Activated CD4-positive, CD25-positive, alpha-beta regulatory T cell treated with anti-CD3 and anti-CD28 coated beads, Interleukin-2, amount 50 U/mL, for 72 hours (primary cell): ENCODE measurements at regions not wholly inside any gene's neighbourhood (a gene's known extent, or its start where the extent isn't known, plus 50 kb on each side); places are given as distances from the start of the nearest gene placed in this dataset.
"Not testable (repeated sequence)": the region's sequence is repeated elsewhere in the genome, so short reads cannot be mapped to it uniquely, and the experiment has no call there.

Experiments used
- DNase-seq: peaks from one replicate; pipeline ENCODE4 v3.0.0; 2021

DNA sequence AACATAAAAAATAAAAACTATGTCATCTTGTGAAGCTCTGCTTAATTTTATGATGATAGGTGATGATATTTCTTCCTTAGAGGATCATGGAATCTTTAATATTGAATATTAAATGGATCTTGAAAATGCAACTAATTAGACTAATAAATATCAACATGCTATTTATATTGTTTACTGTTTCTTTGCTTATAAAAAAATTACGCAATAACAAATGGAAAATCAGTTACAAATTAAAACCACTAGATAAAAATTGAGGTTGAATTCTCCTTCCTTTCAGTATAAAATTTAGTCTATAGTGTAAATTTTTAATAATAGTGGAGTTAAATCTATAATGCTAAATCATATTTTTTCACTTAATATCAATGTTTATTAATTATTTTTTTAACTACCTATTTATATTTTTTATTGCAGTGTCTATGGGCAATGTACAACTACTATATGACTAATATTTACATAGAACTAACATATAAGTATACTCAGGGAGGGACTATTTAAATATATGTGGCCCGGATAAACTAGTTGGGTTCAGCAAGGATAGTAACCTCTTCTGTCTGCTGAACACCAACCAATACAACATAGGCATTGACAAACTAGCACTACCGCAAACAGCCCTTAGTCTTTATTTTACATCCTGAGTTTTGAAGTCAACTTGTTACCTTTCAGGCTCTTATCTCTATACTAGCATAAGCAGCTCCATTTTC is 628.0 kb downstream of the EFNB2 start:
- DNase-seq, result no peak

DNA sequence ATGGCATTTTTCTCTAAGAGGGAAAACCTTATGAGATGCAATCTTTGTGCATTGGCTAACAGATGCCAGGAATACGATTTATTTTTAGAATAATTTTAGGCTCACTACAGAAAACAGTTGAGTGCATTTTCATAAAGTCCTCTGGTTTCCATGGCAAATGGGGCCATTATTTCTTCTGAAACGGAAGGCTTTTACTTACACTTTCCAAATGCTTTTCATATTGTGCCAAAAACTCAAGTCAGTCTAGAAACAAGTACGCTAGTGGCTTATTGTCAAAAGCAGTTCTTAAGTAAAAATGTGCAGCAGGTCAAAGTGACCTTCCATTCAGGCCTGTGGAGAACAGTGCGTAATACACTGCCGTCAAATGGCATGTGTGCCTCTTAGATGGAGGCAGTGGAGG is 628.7 kb downstream of the EFNB2 start:
- no peak for DNase-seq

DNA sequence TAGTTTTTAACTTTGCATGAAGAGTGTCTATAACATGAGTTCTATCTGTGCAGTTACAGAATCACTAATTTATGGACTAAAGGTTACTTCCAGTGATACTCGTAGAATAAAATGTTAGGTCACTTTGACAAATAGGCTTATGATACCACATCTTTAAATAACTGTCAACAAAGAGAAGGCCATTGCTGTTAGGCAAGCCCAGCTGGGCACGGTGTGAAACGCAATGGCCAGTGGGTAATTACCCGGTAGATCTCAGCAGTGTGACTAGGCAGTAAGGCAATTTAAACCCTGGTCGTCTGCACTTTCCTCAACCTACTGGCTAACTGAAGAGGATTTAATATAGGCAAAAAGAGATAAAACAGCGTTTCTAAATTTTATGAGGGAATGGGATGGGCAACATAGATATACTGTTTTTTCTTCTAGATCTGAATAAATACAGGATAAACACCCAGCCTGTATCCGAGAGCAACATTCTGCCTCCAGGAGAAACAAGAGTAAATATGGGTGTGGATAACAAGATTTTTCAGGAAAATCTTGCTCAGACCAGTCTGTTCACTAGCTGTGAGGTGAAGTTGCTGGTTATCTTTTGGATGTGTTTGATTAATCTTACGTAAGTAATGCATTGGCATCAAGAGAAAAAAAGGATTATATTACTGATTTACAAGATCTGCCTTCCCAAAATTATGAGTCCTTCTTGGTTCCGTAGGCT is 631.3 kb downstream of the EFNB2 start:
- DNase-seq, result no peak

DNA sequence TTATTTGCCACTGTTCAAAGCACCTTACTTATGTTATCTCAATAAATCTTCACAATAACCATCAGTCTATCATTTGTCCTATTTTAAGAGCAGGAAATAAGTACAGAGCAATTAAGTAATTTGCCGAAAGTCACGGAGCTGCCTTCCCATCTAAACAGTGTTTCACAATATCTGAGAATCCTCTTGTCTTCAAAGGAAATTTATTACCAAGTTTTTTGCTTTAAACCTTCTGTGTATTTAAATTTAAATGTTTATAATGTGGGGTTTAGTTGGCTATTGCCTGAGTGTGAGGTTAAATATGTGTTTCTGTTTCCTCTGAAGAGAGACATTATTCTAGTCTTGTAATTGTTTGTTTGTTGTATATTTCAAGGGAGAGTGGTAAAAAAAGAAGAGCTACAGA is 633.1 kb downstream of the EFNB2 start:
- DNase-seq, result no peak

DNA sequence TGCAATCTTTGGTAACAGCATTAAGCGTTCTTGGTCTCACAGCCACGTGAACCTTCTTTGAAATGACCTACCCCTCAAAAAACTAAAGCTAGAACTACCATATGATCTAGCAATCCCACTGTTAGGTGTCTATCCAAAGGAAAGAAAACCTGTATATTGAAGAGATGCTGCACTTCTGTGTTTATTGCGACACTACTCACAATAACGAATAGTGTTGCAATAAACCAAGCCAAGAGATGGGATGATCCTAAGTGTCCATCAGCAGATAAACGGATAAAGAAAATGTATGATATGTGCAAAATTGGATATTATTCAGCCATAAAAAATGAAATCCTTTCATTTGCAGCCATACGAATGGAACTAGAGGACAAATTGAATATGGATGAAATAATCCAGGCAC is 637.9 kb downstream of the EFNB2 start:
- no peak for DNase-seq

DNA sequence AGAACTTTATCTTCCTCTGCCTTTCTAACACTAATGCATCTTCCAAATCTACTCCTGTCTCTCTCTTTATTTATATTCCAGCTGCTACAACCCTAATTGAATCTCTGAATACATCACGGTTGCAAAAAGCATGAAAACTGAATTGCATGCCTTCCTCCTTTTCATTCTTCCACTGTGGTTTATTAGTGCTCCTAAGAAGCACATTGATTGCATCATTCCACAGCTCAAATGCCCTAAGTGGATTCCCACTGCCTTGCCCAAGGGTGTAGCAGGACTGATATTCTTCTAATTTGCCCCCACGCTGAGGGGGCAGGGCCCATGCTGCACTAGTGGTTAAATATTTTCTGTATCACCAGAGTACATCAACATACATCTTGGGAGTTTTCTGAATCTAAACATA is 640.8 kb downstream of the EFNB2 start:
- no peak for DNase-seq

DNA sequence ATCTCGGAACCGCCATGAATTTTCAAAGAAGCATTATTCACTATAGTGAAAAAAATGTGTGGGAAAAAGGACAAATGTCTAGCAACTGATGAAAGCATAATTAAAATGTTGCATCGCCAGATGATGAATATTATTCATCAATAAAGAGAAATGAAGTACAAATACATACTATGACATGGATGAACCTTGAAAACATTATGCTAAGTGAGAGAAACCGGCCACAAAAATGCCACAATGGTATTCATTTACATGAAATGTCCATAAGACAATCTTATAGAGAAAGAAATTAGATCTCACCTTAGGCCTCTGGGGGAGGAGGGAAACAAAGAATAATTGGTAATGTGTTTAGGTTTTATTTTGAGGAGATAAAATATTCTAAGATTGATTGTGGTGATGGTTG is 645.0 kb downstream of the EFNB2 start:
- DNase-seq, result no peak

DNA sequence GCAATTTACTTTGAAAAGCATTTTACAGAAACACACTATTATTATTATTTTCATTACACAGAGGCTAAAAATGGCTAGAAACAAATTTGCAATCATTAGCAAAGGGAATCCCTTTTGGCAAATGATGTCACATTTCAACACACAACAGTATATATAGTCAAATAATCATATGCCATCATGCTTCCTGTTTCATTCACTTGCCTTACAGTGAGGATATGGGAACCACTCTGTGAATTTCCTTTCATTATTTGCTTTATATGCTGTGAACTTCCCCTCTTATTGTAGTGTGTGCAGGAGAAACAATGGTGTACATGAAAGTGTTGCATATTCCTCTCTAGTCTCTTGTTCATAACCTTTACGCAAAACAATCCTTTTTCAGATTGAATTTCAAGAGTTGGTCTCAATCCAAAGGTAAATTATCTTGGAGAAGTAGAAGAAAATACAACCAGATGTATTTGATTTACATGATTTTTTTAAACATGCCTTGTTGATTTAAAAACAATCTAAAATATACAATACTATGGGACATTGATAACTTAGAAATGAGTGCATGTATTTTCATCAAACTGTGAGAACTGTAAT is 657.3 kb downstream of the EFNB2 start:
- no peak for DNase-seq

DNA sequence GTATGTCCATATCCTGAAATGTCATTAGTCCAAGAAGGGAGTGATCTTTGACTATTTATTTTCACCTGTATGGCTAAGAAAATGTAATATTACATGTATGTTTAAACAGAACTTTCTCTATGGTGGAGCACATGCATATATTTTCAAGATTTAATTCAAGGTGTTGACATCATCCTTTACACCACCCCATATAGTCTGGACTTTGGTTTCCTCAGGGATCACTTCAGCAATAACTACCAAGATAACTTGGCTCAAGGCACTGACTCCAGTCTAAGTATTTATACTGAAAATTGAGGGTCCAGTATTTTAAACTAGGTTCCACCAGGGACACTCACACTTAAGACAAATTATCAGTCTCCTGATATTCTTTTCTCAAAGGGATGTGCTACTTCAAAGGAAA is 660.6 kb downstream of the EFNB2 start:
- no peak for DNase-seq

DNA sequence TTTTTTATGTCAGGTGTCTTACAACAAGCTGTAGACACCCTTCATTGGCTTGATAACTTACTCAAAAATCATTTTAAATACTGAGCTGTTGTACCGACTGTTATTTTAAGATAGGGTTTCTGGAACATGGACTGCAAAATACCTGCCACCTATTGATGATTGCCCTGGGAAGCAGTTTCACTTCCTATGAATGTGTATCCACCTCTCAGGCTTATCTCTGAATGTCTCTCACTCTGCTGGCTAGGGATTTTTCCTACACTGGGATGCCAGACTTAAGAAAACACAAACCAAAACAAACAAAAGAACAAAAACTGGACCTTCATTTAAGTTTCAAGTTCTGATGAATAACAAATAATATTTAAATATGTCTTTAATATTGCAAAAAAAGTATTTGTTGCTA is 663.7 kb downstream of the EFNB2 start:
- no peak for DNase-seq

DNA sequence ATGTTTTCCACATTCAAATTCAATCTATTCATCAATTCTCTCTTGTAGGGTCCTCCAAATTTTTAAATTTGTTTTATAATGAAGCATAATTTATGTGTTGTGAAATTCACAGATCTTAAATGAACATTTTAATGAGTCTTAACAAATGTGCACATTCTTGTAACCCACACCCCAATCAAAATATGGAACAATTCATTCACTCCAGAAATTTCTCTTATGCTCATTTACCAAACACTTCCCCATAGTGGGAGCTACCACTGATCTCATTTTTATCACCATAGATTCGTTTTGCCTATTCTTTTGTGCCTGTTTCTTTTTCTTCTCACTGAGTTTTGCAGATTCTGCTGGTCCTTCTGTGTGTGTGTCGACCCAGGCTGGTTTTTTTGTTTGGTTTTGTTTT is 664.1 kb downstream of the EFNB2 start:
- DNase-seq, result no peak

DNA sequence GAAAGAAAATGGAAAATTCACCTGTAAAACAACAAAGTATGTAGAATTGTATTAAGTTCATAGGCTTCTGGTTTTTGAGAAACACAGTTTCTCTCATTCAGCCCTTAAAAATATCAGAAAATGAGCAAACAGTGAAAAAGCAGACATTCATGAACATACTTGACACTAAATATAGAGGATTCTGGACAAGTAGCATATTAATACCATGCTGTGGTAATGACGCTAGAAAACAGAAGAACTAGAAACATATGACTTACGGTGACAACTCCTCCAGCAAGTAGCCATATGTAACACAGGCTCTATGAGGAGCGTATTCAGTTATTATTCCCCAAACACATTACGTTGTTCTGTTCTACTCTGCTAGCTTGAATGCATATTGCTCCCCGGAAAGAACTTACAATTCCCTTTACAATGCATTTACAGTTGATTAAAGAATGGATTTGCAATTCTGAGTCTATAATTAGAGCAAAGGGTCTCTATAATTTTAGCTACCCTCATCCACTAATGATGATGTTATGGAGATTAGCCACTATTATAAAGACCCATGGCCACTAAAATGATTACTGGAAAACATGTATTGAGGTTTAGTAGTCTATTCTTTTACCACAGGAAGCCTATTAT is 672.1 kb downstream of the EFNB2 start:
- DNase-seq, result no peak

DNA sequence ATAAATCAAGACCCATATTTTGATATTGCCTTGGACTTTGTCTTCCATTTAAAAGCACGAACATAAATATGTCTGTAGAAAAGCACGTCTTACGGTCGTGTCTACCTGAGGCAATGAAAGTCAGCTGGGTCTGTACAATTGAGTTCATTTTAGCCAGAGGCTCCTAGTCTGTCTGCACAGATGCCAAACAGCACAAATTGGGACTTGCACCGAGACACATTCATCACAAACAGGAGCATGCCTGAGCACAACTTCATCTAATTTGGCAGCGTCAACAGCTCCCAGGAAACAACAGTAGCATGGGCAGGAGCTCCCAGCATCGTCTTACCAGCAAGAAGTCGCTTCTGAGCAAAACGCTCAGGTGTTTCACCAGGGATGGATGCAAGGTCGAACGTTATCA is 687.0 kb downstream of the EFNB2 start:
- no peak for DNase-seq

DNA sequence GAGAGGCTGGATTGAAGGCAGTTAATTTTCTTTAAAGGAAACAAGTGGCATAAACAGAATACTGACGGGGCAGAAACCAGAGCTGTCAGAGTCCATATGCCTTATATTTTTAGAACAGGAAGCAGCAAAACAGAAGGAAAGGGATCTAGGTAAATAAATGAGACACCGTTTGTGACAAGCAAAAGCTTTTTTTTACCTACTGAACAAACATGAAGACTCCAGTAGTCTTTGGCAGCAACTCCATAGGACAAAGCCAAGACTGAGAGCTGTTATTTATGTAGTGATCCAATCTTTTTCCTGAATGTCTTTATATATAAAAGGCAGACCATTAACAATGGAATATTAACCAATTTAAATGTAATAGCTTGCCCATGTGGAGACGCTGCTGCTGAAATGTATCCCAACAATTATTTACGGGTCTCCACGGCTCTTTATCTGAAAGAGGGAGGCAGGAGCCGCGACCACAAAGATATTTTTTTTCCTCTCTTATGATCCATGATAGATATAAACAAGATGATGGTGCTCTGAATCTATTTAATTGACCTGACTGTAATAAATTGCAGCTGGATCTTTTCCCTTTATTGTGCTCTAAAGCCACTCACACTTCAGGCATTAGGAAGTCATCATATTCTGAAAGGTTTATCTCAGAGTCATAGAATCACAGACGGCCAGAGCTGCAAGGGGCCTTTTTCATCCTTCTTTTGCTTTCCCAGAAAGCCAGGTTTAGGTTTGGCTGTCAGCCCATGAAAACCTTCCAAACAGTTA is 687.8 kb downstream of the EFNB2 start:
- no peak for DNase-seq

DNA sequence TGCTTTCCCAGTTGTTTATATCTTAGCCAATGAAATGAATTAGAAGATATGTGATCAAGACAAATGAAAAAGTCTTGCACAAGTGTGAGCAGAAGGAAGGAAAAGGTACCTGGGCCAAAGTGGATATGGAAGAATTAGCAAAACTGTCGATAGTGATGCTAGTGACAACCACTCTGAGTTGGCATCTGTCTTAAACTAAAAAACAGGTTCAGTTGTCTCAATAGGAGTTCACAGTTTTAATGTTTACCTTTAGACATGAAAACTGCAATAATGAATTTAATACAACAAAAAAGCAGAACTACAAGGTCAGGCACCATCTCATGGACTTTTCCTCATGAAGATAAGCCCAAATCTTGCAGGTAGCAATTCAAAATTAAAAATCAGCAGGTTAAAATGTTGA is 688.5 kb downstream of the EFNB2 start:
- no peak for DNase-seq

DNA sequence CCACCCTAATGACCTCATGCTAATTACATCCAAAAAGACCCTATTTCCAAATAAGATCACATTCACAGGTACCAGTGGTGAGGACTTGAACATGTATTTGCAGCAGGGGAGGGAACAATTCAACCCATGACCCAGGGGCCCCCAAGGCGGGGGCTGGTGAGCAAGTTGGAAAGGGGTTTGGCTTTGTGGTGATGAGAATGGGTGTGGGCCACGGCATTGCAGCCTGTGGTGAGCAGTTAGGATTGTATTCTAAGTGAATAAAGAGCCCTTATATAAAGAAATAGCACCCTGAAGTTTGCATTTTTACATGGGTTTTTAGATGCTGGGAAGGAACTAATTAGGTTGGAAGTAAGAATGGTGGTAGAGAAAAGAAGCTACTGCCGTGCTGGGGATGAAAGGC is 694.2 kb downstream of the EFNB2 start:
- no peak for DNase-seq

DNA sequence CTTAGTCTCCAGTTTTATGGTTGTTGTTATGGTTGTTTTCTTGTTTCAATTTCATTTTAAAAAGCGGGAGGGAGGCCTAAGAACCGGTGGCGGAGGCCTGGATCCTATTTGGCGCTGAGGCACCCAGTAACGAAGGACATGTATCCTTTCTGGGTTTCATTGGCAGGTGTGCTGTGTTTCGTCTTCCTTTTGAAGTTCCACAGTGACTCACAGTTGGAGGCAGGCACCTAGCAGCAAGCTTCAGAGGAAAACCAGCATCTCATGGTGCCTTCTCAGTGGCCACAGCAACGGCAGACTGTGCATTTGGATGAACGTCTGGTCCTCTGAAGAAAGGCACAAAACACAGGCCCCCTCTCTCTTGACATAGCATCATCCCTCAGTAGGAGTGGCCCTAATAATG is 697.2 kb downstream of the EFNB2 start:
- DNase-seq, result no peak

DNA sequence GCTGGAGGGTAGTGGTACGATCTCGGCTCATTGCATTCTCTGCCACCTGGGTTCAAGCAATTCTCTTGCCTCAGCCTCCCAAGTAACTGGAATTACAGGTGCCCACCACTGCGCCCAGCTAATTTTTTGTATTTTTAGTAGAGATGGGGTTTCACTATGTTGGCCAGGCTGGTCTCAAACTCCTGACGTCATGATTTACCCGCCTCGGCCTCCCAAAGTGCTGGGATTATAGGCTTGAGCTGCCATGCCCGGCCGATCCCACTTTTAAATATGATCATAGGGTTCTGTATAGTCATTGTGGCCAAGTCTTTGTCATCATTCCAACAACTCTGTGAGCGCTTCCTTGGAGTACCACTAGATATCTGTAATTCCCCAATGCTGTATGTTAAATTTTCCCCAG is 698.2 kb downstream of the EFNB2 start:
- DNase-seq, result not testable (repeated sequence)

DNA sequence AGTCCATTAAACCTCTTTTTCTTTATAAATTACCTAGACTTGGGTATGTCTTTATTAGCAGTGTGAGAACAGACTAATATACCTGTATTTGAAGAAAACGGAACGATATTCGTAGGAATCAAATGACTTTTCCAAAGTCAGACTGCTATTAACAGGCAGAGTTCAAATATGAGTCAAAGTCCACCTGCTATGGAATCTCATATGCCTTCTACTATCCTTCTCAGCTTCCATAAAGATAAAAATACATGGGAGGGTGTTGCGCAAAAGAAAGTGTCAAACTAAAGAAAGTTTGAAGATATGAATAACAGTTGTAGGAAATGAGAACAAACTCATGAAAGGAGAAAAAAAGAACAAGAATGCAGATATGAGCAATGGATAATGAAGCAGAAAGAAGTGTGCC is 704.6 kb downstream of the EFNB2 start:
- DNase-seq, result no peak

DNA sequence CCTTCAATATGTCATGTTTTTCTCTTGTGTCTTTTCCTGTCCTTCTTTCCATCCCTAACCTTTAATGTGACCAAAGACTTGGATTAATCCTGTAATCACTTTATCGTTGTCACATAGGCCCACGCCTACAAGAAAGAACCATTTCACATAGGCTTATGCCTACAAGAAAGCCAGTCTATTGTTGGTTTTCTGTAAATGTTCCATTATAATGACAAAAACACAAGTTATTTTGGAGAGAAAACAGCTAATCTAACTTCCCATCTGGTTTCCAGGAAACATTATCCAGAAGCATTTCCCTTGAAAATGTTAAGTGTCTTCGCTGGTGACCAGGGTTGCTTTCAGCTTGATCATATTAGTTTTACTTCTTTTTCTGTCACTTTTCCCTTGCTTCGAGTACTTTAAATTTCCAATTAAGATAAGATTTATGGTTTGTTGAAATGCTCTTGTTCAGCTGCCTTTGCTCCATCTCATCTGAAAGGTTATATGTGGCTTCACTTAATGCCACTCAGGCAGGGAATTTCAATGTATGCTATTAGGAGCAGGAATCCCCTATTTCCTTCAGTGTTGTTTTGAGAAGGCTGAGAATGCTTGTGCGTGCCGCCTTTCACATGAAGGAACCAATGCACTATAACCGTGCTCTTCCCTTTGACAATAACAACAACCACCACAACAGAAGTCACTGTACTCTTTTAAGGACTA is 708.2 kb downstream of the EFNB2 start:
- DNase-seq, result no peak

DNA sequence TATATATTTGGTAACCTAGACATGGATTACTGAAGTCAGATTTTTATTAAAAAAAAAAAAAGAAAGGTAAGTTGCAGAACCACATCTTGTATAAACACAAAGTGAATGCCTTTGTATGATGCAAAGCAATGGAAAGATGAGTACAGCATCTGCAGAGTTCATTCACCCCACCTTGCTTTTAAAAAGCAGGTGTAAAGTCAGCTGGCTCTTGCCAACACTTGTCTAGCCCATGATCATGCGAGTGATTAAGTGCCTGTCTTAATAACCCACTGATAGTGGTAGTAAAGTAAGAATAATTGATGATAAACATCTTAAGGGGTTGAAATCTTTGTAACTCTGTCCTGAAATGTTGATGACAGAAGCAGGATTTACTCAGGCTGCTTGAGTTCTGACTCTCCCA is 710.4 kb downstream of the EFNB2 start:
- no peak for DNase-seq

DNA sequence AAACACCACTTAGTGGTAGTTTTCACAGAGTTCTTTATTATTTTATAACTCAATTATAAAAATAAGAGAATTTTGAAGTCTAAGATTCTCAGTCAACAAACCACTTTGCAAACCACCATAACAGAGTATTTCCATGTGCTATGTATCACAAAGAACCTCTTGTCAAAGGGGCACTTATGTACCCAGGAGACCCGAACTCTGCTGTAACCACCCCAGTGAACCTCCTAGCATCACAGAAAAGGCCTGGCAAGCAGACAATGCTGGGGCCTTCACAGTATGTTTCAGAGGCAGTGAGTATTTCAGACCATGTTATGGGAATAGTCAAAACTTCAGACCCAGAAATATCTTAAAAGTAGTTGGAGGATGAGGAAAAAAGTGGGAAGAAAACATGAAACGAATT is 714.1 kb downstream of the EFNB2 start:
- no peak for DNase-seq

DNA sequence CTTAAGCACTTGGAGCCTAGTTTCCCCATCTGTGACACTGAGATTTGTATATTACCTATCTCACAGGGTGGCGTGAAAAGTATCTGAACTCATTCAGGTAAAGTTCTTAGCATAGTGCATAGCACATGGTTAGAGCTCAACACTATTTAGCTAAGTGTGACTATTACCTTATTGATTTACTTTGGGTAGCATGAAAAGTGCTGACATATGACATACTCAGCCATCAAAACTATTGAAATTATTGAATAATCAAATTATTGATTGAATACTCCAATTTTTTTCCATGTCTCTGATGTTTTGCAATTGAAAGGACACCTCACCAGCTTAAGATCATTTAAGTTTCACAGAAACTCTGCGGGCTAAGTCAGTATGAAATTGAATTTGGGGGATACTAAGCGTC is 715.0 kb downstream of the EFNB2 start:
- no peak for DNase-seq
